GM12874 (cell line): ENCODE measurements at regions not wholly inside any gene's neighbourhood (a gene's known extent, or its start where the extent isn't known, plus 50 kb on each side); places are given as distances from the start of the nearest gene placed in this dataset.

Experiments
- CTCF ChIP-seq: IDR thresholded peaks from 2 replicates; pipeline ENCODE4 v1.5.1; 2011; ENCODE audit warnings: low read depth, mild to moderate bottlenecking, control low read depth, low read length, moderate library complexity; ENCODE audit not compliant: insufficient read depth

GRCh38 chr2:187274146-187274545 lies 173.9 kb downstream of the CALCRL start:
- no peak for TF ChIP-seq CTCF

GRCh38 chr2:187272255-187272654 lies 175.8 kb downstream of the CALCRL start:
- TF ChIP-seq CTCF: no peak

GRCh38 chr2:187271825-187272224 lies 176.2 kb downstream of the CALCRL start:
- no peak for TF ChIP-seq CTCF

GRCh38 chr2:187266645-187267044 lies 181.4 kb downstream of the CALCRL start:
- no peak for TF ChIP-seq CTCF

- TF ChIP-seq CTCF: no peak
Observed at GRCh38 chr2:187266147-187266546, 181.9 kb downstream of the CALCRL start.

- no peak for TF ChIP-seq CTCF
Observed at GRCh38 chr2:187264612-187265011, 183.4 kb downstream of the CALCRL start.

GRCh38 chr2:187263675-187264560 lies 184.1 kb downstream of the CALCRL start:
- no peak for TF ChIP-seq CTCF
